ENCODE measurements at regions not wholly inside any gene's neighbourhood (a gene's known extent, or its start where the extent isn't known, plus 50 kb on each side); places are given as distances from the start of the nearest gene placed in this dataset.
A peak's percentile ranks its signal among the peaks of the same experiment; 100 is the strongest.

- no peak overlapping the region for H2BK12ac ChIP-seq (ENCODE audit: low read length in 2 of 2)
- H3K9ac ChIP-seq (ENCODE audit: low read length): no peak overlapping the region
- no peak overlapping the region for H2BK120ac ChIP-seq (ENCODE audit: low read depth, low read length)
- no peak overlapping the region for H2BK15ac ChIP-seq (ENCODE audit: low read depth, poor library complexity, severe bottlenecking)
- no peak overlapping the region for H3K23ac ChIP-seq (ENCODE audit: low read length in 2 of 2)
- no peak overlapping the region for H3K4me2 ChIP-seq (ENCODE audit: low read length, poor library complexity, severe bottlenecking)
- H3K4me1 ChIP-seq (ENCODE audit: control insufficient read depth, insufficient read depth, low read depth, low read length): no peaks in the 10 kb centered on the region
- H3K18ac ChIP-seq (ENCODE audit: low read depth in 1 of 2, low read length in 2 of 2): no peak overlapping the region
- no peak overlapping the region for H3K4me3 ChIP-seq (ENCODE audit: insufficient read depth in 1 of 2, low read depth in 1 of 2, low read length in 2 of 2)
- H3K4ac ChIP-seq (ENCODE audit: low read depth in 1 of 2, low read length in 2 of 2): no peak overlapping the region
- DNase-seq: no peak
- no peak overlapping the region for H2AFZ ChIP-seq (ENCODE audit: low read depth, low read length)
- no peak overlapping the region for H3K27ac ChIP-seq (ENCODE audit: low read length, poor library complexity, severe bottlenecking)
- no peak overlapping the region for H2AK5ac ChIP-seq (ENCODE audit: low read length, severe bottlenecking)
- no peak overlapping the region for H4K91ac ChIP-seq (ENCODE audit: low read length)
- H4K8ac ChIP-seq (ENCODE audit: low read length): no peak overlapping the region
- H3K79me1 ChIP-seq (replicated peaks; ENCODE audit: low read length, poor library complexity, severe bottlenecking): no peaks in the 10 kb centered on the region
- no peaks in the 10 kb centered on the region for H3K9me3 ChIP-seq (ENCODE audit: control insufficient read depth, low read length)
- H3K27me3 ChIP-seq (ENCODE audit: control insufficient read depth in 1 of 2, insufficient read depth in 1 of 2, low read length in 2 of 2): no peaks in the 10 kb centered on the region
- no peak overlapping the region for H2BK5ac ChIP-seq (ENCODE audit: low read depth, low read length, poor library complexity, severe bottlenecking)
- H3K14ac ChIP-seq (ENCODE audit: low read length in 2 of 2): no peak overlapping the region
- 97% methylated on average over 3 of the region's 3 CpGs for WGBS
- no peaks in the 10 kb centered on the region for H3K36me3 ChIP-seq (ENCODE audit: control insufficient read depth in 1 of 2, insufficient read depth in 2 of 2, low read depth in 1 of 2, low read length in 2 of 2)
Observed at GRCh38 chr16:80191928-80192327, 348.9 kb upstream of the DYNLRB2 start.

DNA sequence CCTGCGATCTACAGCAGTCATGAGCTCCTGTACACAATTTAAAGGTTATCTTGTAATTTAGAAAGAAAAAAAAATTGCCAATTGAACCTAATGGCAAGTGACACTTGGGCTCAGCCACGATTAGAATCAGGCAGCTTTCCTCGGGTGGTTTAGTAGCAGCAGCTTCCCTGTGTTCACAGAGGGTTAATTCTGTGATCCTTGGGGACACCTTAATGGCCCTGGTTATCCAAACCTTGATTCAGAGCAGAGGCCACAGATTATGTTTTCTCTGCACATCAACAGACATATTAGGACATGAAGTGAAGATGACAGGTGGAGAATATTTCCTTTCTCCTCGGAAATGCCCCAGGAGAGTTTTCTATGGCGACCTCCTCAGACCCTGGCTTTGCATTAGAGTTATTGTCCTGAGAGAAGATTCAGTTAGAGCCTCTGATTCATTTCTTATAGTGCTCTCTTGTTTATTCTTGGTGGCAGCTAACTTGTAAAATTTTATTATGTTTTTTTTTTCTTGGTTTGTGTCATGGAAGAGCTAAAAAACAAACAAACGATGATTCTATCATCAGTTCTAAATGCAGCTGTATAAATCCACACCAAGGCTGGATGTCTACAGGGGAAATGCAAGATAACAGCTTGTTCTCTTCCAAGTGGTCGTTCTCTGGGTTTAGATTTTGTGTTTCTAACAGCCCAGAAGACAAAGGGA is 351.2 kb upstream of the DYNLRB2 start:
- WGBS: 76% methylated on average over 6 of the region's 7 CpGs

GRCh38 chr16:80176114-80176513 is 364.7 kb upstream of the DYNLRB2 start:
- H3K79me1 ChIP-seq (replicated peaks; ENCODE audit: low read length, poor library complexity, severe bottlenecking): no peaks in the 10 kb centered on the region
- H2BK12ac ChIP-seq (ENCODE audit: low read length in 2 of 2): no peak overlapping the region
- no peaks in the 10 kb centered on the region for H3K4me1 ChIP-seq (ENCODE audit: control insufficient read depth, insufficient read depth, low read depth, low read length)
- no peak overlapping the region for H3K18ac ChIP-seq (ENCODE audit: low read depth in 1 of 2, low read length in 2 of 2)
- no peak overlapping the region for H2AFZ ChIP-seq (ENCODE audit: low read depth, low read length)
- no peak overlapping the region for H2BK15ac ChIP-seq (ENCODE audit: low read depth, poor library complexity, severe bottlenecking)
- H3K9me3 ChIP-seq (ENCODE audit: control insufficient read depth, low read length): no peaks in the 10 kb centered on the region
- no peak for DNase-seq
- H3K4me2 ChIP-seq (ENCODE audit: low read length, poor library complexity, severe bottlenecking): no peak overlapping the region
- H3K36me3 ChIP-seq (ENCODE audit: control insufficient read depth in 1 of 2, insufficient read depth in 2 of 2, low read depth in 1 of 2, low read length in 2 of 2): no peaks in the 10 kb centered on the region
- no peak overlapping the region for H4K91ac ChIP-seq (ENCODE audit: low read length)
- H2BK5ac ChIP-seq (ENCODE audit: low read depth, low read length, poor library complexity, severe bottlenecking): no peak overlapping the region
- no peak overlapping the region for H3K23ac ChIP-seq (ENCODE audit: low read length in 2 of 2)
- no peak overlapping the region for H3K14ac ChIP-seq (ENCODE audit: low read length in 2 of 2)
- no peaks in the 10 kb centered on the region for H3K27me3 ChIP-seq (ENCODE audit: control insufficient read depth in 1 of 2, insufficient read depth in 1 of 2, low read length in 2 of 2)
- peak overlapping the region; percentile 42 for H3K27ac ChIP-seq (ENCODE audit: low read length, poor library complexity, severe bottlenecking)
- H3K4ac ChIP-seq (ENCODE audit: low read depth in 1 of 2, low read length in 2 of 2): no peak overlapping the region
- H2BK120ac ChIP-seq (ENCODE audit: low read depth, low read length): no peak overlapping the region
- no peak overlapping the region for H3K4me3 ChIP-seq (ENCODE audit: insufficient read depth in 1 of 2, low read depth in 1 of 2, low read length in 2 of 2)
- H4K8ac ChIP-seq (ENCODE audit: low read length): no peak overlapping the region
- 89% methylated on average over 1 of the region's 1 CpG for WGBS
- H2AK5ac ChIP-seq (ENCODE audit: low read length, severe bottlenecking): no peak overlapping the region
- H3K9ac ChIP-seq (ENCODE audit: low read length): no peak overlapping the region

More for the DNA sequence above, 351.2 kb upstream of the DYNLRB2 start:
- Histone ChIP-seq H3K4ac (ENCODE audit: low read depth in 1 of 2, low read length in 2 of 2) (no peak overlapping the region), H4K8ac (ENCODE audit: low read length) (no peak overlapping the region), H3K27me3 (ENCODE audit: control insufficient read depth in 1 of 2, insufficient read depth in 1 of 2, low read length in 2 of 2) (no peaks in the 10 kb centered on the region), H2BK12ac (ENCODE audit: low read length in 2 of 2) (no peak overlapping the region), H2AFZ (ENCODE audit: low read depth, low read length) (no peak overlapping the region), H2BK5ac (ENCODE audit: low read depth, low read length, poor library complexity, severe bottlenecking) (no peak overlapping the region), H3K4me1 (ENCODE audit: control insufficient read depth, insufficient read depth, low read depth, low read length) (no peaks in the 10 kb centered on the region), H4K91ac (ENCODE audit: low read length) (no peak overlapping the region), H2BK120ac (ENCODE audit: low read depth, low read length) (no peak overlapping the region), H3K4me3 (ENCODE audit: insufficient read depth in 1 of 2, low read depth in 1 of 2, low read length in 2 of 2) (no peak overlapping the region), H3K14ac (ENCODE audit: low read length in 2 of 2) (no peak overlapping the region), H2AK5ac (ENCODE audit: low read length, severe bottlenecking) (no peak overlapping the region), H3K79me1 (replicated peaks; ENCODE audit: low read length, poor library complexity, severe bottlenecking) (no peaks in the 10 kb centered on the region), H3K36me3 (ENCODE audit: control insufficient read depth in 1 of 2, insufficient read depth in 2 of 2, low read depth in 1 of 2, low read length in 2 of 2) (no peaks in the 10 kb centered on the region), H3K18ac (ENCODE audit: low read depth in 1 of 2, low read length in 2 of 2) (no peak overlapping the region), H3K9ac (ENCODE audit: low read length) (no peak overlapping the region), H3K9me3 (ENCODE audit: control insufficient read depth, low read length) (no peaks in the 10 kb centered on the region), H3K4me2 (ENCODE audit: low read length, poor library complexity, severe bottlenecking) (no peak overlapping the region), H3K27ac (ENCODE audit: low read length, poor library complexity, severe bottlenecking) (no peak overlapping the region), H2BK15ac (ENCODE audit: low read depth, poor library complexity, severe bottlenecking) (no peak overlapping the region), H3K23ac (ENCODE audit: low read length in 2 of 2) (no peak overlapping the region)
- DNase-seq: no peak

DNA sequence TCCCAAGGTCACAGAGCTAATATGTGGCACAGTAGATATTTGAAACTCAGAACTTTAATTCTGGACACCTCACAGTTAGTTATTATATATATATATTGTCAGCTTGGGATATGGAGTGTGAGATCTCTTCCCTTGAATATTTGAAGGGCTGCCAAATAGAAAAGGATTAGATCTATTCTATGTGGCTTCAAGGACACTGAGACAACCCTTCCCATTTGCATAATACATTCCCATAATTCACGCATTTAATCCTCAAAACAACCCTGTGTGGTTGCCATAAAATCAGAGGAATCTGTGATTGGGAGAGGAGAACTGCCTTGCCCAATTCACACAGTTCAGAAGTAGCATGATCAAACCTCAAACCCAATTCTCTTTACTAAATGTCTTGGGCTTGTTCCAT is 365.8 kb upstream of the DYNLRB2 start:
- Histone ChIP-seq H2AK5ac (ENCODE audit: low read length, severe bottlenecking) (no peak overlapping the region), H3K14ac (ENCODE audit: low read length in 2 of 2) (no peak overlapping the region), H4K91ac (ENCODE audit: low read length) (no peak overlapping the region), H3K4me3 (ENCODE audit: insufficient read depth in 1 of 2, low read depth in 1 of 2, low read length in 2 of 2) (no peak overlapping the region), H3K36me3 (ENCODE audit: control insufficient read depth in 1 of 2, insufficient read depth in 2 of 2, low read depth in 1 of 2, low read length in 2 of 2) (no peaks in the 10 kb centered on the region), H3K23ac (ENCODE audit: low read length in 2 of 2) (no peak overlapping the region), H4K8ac (ENCODE audit: low read length) (no peak overlapping the region), H2BK15ac (ENCODE audit: low read depth, poor library complexity, severe bottlenecking) (no peak overlapping the region), H3K79me1 (replicated peaks; ENCODE audit: low read length, poor library complexity, severe bottlenecking) (no peaks in the 10 kb centered on the region), H3K27ac (ENCODE audit: low read length, poor library complexity, severe bottlenecking) (peak overlapping the region; percentile 59), H3K9me3 (ENCODE audit: control insufficient read depth, low read length) (no peaks in the 10 kb centered on the region), H3K27me3 (ENCODE audit: control insufficient read depth in 1 of 2, insufficient read depth in 1 of 2, low read length in 2 of 2) (no peaks in the 10 kb centered on the region), H3K4ac (ENCODE audit: low read depth in 1 of 2, low read length in 2 of 2) (no peak overlapping the region), H2BK120ac (ENCODE audit: low read depth, low read length) (no peak overlapping the region), H2AFZ (ENCODE audit: low read depth, low read length) (no peak overlapping the region), H3K4me2 (ENCODE audit: low read length, poor library complexity, severe bottlenecking) (no peak overlapping the region), H2BK5ac (ENCODE audit: low read depth, low read length, poor library complexity, severe bottlenecking) (no peak overlapping the region), H3K18ac (ENCODE audit: low read depth in 1 of 2, low read length in 2 of 2) (no peak overlapping the region), H3K9ac (ENCODE audit: low read length) (no peak overlapping the region), H3K4me1 (ENCODE audit: control insufficient read depth, insufficient read depth, low read depth, low read length) (no peaks in the 10 kb centered on the region), H2BK12ac (ENCODE audit: low read length in 2 of 2) (no peak overlapping the region)
- 89% methylated on average over 1 of the region's 1 CpG for WGBS
- no peak for DNase-seq
